ENCODE measurements at regions not wholly inside any gene's neighbourhood (a gene's known extent, or its start where the extent isn't known, plus 50 kb on each side); places are given as distances from the start of the nearest gene placed in this dataset.

- intact Hi-C loops (cut with DNase I) = no loop called here
- Histone ChIP-seq H3K36me3 (replicated peaks in 1 of 2; ENCODE audit: insufficient read depth in 1 of 2, low read depth in 2 of 2) (no peaks in the 10 kb centered on the region), H3K27ac (no peak overlapping the region), H3K9me3 (no peaks in the 10 kb centered on the region), H3K4me1 (no peaks in the 10 kb centered on the region), H3K27me3 (no peaks in the 10 kb centered on the region), H3K4me3 (no peak overlapping the region)
- TF ChIP-seq POLR2A (IDR thresholded peaks at IDR 0.05) (no peak), CTCF (IDR thresholded peaks at IDR 0.05) (no peak)
- DNase-seq (no peak), ATAC-seq (no peak)
- 64 to 83% methylated on average over 3 of the region's 3 CpGs for WGBS, 2 donors
These were observed 57.7 kb upstream of the UST start for GRCh38 chr6:148689168-148689567.

- Histone ChIP-seq H3K27me3 (no peaks in the 10 kb centered on the region), H3K27ac (no peak overlapping the region), H3K9me3 (no peaks in the 10 kb centered on the region), H3K4me1 (no peaks in the 10 kb centered on the region), H3K36me3 (replicated peaks in 1 of 2; ENCODE audit: insufficient read depth in 1 of 2, low read depth in 2 of 2) (no peaks in the 10 kb centered on the region), H3K4me3 (no peak overlapping the region)
- TF ChIP-seq CTCF (IDR thresholded peaks at IDR 0.05) = no peak
- no peak for TF ChIP-seq POLR2A (IDR thresholded peaks at IDR 0.05)
- no peak for DNase-seq
- intact Hi-C loops (cut with DNase I) = no loop called here
- 95% methylated on average over 3 of the region's 3 CpGs for WGBS, 2 donors
- ATAC-seq = no peak
These were observed 52.8 kb upstream of the UST start for GRCh38 chr6:148693882-148694484.
